ENCODE measurements at regions not wholly inside any gene's neighbourhood (a gene's known extent, or its start where the extent isn't known, plus 50 kb on each side); places are given as distances from the start of the nearest gene placed in this dataset.
A peak's percentile ranks its signal among the peaks of the same experiment; 100 is the strongest.

DNA sequence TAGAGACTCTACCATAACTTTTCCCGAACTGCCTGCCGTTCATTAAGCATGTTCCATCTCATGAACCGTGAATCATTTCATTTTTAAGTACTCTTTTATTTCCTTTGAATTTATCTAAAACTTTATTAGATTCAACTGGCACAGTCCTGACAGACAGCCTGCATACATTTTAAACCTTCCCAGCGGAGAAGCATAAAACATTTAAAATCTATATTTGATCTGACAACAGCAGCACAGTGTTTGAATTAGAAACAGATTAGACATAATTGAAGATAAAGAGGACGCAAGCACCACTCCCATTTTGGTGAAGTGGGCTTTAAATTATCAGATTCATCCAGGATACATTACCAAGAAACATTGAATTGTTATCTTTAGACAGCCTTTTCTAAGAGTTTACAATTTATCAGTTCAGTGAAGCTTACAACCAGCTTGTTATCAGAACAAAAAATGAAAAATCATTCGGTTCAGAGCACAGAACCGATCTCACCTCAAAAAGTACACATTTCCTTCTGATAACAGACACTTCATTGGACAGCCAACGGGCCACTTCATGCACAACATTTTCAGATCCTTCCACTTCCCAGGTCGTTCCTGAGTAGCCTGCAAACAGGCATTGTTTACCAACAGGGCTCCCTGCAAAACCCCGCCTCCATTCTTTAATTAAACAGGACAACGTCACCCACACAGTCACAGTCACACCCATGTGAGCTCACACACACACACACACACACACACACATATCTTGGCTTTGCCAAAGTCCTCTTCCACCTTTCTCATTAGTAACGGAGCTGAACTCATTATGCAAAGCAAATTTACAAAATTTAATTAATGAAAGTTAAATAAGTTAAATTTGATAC, 171.2 kb downstream of the SP3 start:
- H3K9me3 Mint-ChIP-seq, result no peaks in the 10 kb centered on the region
- no peak for DNase-seq (ENCODE audit: low spot score in 2 of 2)
- H3K36me3 Mint-ChIP-seq (ENCODE audit: insufficient read depth), result no peaks in the 10 kb centered on the region
- peaks cover 48% of the 10 kb centered on the region for H3K27me3 Mint-ChIP-seq
- no peak overlapping the region for H3K27ac Mint-ChIP-seq (ENCODE audit: low read depth)
- no peak overlapping the region for H3K4me3 Mint-ChIP-seq
- ATAC-seq (replicated peaks; ENCODE audit: extremely low read depth, poor library complexity, severe bottlenecking), result no peak
- H3K4me1 Mint-ChIP-seq, result no peaks in the 10 kb centered on the region

DNA sequence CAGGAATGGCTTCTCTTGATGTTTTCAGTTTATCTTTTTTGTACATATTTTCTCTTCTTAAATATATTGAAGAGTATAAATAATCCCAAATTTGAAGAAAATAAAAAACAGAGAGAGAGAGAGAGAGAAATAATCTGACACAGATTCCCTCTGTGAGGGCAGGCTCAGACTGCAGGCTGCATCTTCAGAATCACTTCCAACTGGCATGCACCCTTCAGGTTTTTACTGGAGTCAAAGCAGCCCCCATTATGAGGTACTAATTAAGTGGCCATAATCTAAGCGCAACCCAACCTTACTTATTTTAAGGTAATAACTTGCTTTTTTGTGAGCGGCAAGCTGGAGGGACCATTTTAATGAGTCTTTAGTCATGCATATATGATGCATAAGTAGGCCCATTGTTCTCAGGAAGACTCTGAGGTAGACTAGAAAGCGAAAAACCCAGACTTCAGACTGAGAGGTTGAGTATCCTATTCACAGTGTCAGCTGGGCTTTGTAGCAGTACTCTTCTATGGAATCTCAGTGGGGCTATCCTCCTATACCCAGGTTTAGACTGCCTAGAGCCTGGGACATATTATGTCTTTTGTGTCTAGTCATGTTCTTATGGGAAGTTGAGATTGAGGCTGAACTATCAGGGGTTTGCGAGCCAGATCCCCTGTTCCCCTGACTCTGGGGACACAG, 167.4 kb downstream of the SP3 start:
- Mint-ChIP-seq H3K27me3 (peaks cover 29% of the 10 kb centered on the region), H3K36me3 (ENCODE audit: insufficient read depth) (no peaks in the 10 kb centered on the region)

DNA sequence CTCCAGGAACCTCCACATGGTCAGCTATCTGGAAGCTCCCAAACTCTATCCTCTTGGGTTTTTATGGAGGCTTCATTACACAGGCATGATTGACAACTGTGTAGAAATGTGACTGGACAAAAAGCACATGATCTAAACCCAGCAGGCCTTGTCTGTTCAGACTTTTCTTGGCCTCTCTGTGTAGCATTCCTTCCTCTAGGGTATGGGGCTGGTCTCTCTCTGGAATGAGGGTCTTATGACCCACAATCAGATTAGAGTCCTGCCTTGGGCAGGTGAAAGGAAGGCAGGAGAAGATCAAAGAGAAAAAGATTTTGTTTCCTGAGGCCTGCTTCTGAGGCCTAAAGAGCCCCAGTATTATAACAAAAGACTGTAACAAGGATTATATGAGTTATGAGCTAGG, 162.7 kb downstream of the SP3 start:
- Mint-ChIP-seq H3K9me3 (no peaks in the 10 kb centered on the region), H3K36me3 (ENCODE audit: insufficient read depth) (peaks cover 2% of the 10 kb centered on the region), H3K4me3 (no peak overlapping the region), H3K27me3 (peaks cover 23% of the 10 kb centered on the region), H3K4me1 (no peaks in the 10 kb centered on the region), H3K27ac (ENCODE audit: low read depth) (no peak overlapping the region)
- ATAC-seq (replicated peaks; ENCODE audit: extremely low read depth, poor library complexity, severe bottlenecking) (no peak), DNase-seq (ENCODE audit: low spot score in 2 of 2) (no peak)

More for the DNA sequence above, 167.4 kb downstream of the SP3 start:
- Mint-ChIP-seq H3K27ac (ENCODE audit: low read depth) (no peak overlapping the region), H3K4me3 (no peak overlapping the region), H3K4me1 (no peaks in the 10 kb centered on the region), H3K9me3 (no peaks in the 10 kb centered on the region)
- peak in 1 of 2 donors; percentile 0 for DNase-seq (ENCODE audit: low spot score in 2 of 2)
- no peak for ATAC-seq (replicated peaks; ENCODE audit: extremely low read depth, poor library complexity, severe bottlenecking)

DNA sequence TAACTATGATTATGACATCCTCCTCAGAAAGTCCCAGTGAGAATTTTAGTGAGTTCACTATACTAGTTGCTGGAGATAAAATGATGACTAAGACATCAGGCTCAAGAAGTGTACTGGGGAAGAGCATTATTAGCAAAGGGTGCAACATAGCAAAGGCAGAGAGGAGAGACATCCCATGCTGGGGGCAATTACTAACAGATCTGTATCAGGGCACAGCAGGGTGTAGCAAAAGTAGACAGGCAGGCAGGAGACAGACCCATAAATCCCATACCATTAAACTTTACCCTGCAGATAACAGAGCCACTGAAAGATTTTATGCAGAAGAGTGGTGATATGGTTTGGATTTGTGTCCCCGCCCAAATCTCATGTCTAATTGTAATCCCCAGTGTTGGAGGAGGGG, 161.7 kb downstream of the SP3 start:
- no peak for DNase-seq (ENCODE audit: low spot score in 2 of 2)
- Mint-ChIP-seq H3K4me1 (no peaks in the 10 kb centered on the region), H3K27me3 (peaks cover 21% of the 10 kb centered on the region), H3K9me3 (peaks cover 5% of the 10 kb centered on the region), H3K27ac (ENCODE audit: low read depth) (no peak overlapping the region), H3K36me3 (ENCODE audit: insufficient read depth) (peaks cover 2% of the 10 kb centered on the region), H3K4me3 (no peak overlapping the region)
- ATAC-seq (replicated peaks; ENCODE audit: extremely low read depth, poor library complexity, severe bottlenecking), result no peak

DNA sequence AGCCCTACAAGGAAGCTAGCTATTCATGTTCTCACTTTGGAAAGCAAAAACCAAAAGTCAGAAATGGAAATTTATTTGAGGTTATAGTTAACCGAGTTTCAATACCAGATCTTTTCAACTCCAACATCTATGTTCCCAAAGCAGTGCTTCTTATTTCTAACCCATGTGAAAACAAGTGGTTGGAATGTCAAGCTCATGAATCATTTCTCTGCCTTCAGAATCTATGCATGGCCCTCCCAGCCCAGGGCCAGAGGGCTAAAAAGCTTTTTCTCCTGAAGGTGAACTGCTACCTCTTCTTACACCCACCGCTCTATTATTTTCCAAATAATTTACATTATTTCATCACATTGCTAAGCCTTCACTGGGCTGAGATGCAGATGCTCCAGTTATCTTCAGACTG, 158.4 kb downstream of the SP3 start:
- ATAC-seq (replicated peaks; ENCODE audit: extremely low read depth, poor library complexity, severe bottlenecking) (no peak), DNase-seq (ENCODE audit: low spot score in 2 of 2) (no peak)
- H3K36me3 Mint-ChIP-seq (ENCODE audit: insufficient read depth), result peaks cover 2% of the 10 kb centered on the region
- peaks cover 36% of the 10 kb centered on the region for H3K27me3 Mint-ChIP-seq
- no peak overlapping the region for H3K27ac Mint-ChIP-seq (ENCODE audit: low read depth)
- H3K9me3 Mint-ChIP-seq, result peaks cover 6% of the 10 kb centered on the region
- no peaks in the 10 kb centered on the region for H3K4me1 Mint-ChIP-seq
- no peak overlapping the region for H3K4me3 Mint-ChIP-seq

DNA sequence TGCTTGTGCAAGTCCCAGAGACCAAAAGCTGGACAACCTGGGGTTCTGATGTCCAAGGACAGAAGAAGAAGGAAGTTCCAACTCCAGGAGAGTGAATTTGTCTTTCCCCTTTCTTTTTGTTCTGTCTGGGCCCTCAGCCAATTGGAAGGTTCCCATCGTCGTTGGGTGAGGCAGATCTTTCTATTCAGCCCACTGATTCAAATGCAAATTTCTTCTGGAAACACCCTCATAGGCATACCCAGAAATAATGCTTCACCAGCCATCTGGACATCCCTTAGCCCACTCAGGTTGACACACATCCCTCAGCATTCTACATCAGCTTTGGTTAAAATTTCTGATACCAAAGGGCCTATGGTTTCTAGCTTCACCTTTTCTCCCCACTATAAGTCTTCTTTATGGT, 156.5 kb downstream of the SP3 start:
- Mint-ChIP-seq H3K4me1 (no peaks in the 10 kb centered on the region), H3K36me3 (ENCODE audit: insufficient read depth) (no peaks in the 10 kb centered on the region), H3K9me3 (peaks cover 6% of the 10 kb centered on the region), H3K27ac (ENCODE audit: low read depth) (no peak overlapping the region), H3K27me3 (peaks cover 53% of the 10 kb centered on the region), H3K4me3 (no peak overlapping the region)
- ATAC-seq (replicated peaks; ENCODE audit: extremely low read depth, poor library complexity, severe bottlenecking) (no peak), DNase-seq (ENCODE audit: low spot score in 2 of 2) (no peak)

DNA sequence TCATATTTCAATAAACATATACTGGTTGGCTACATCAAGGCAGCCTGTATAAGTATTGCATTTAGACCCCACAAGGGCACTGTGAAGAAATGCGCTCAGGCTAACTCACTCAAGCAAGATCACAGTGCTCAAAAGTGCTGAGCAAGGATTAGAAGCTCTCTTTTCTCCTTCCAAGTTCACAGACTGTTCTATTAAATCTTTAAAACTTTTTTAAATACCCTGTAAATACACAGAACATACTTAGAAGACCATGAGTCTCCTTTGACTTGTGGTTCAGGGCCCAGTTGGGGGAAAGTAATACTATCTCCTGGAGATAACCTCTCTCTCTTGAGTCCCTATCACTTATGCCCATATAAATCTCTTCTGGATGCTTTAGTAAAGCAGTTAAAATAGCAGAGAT, 152.9 kb downstream of the SP3 start:
- ATAC-seq (replicated peaks; ENCODE audit: extremely low read depth, poor library complexity, severe bottlenecking), result no peak
- Mint-ChIP-seq H3K9me3 (peaks cover 6% of the 10 kb centered on the region), H3K27ac (ENCODE audit: low read depth) (no peak overlapping the region), H3K27me3 (peaks cover 73% of the 10 kb centered on the region), H3K4me3 (no peak overlapping the region), H3K4me1 (no peaks in the 10 kb centered on the region), H3K36me3 (ENCODE audit: insufficient read depth) (no peaks in the 10 kb centered on the region)
- DNase-seq (ENCODE audit: low spot score in 2 of 2), result no peak

DNA sequence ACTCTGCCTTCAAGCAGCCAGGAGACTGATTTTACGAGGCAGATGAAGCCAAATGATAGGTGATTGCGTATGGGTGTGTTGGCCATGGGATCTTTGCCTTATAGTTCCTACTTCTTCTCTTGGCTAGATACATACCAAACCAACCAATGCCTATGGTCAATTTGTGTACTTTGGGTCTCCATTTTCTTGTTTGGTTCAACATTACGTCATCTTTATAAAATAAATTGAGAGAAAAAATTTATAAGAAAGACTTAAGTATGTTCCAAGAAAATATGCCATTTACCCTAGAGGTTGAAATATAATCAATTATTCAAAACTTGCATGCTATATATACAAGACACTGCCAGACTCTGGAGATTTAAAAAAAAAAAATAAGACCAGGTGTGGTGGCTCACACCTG, 150.9 kb downstream of the SP3 start:
- H3K27ac Mint-ChIP-seq (ENCODE audit: low read depth), result no peak overlapping the region
- peaks cover 58% of the 10 kb centered on the region for H3K27me3 Mint-ChIP-seq
- H3K4me3 Mint-ChIP-seq, result no peak overlapping the region
- DNase-seq (ENCODE audit: low spot score in 2 of 2) (no peak), ATAC-seq (replicated peaks; ENCODE audit: extremely low read depth, poor library complexity, severe bottlenecking) (no peak)
- H3K36me3 Mint-ChIP-seq (ENCODE audit: insufficient read depth), result no peaks in the 10 kb centered on the region
- no peaks in the 10 kb centered on the region for H3K4me1 Mint-ChIP-seq
- no peaks in the 10 kb centered on the region for H3K9me3 Mint-ChIP-seq

DNA sequence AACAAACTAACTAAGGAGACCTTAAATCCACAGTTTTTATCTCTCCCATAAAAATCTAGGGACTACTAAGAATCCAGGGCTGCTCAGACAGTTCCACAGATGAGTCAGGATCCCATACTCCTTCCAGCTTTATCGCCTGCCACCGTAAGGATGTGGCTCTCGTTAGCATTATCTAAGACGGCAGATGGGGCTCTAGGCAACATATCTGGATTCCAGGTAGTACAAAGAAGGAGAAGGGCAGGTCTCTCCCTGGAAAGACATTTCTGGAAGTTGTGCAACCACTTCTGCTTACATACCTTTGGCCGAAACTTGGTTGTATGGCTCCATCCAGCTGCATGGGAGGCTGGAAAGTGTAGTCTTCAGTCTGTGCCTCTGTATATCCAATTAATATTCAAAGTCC, 149.4 kb downstream of the SP3 start:
- no peak for ATAC-seq (replicated peaks; ENCODE audit: extremely low read depth, poor library complexity, severe bottlenecking)
- Mint-ChIP-seq H3K9me3 (no peaks in the 10 kb centered on the region), H3K36me3 (ENCODE audit: insufficient read depth) (no peaks in the 10 kb centered on the region), H3K4me1 (no peaks in the 10 kb centered on the region), H3K27me3 (peaks cover 61% of the 10 kb centered on the region), H3K4me3 (no peak overlapping the region), H3K27ac (ENCODE audit: low read depth) (no peak overlapping the region)
- no peak for DNase-seq (ENCODE audit: low spot score in 2 of 2)

DNA sequence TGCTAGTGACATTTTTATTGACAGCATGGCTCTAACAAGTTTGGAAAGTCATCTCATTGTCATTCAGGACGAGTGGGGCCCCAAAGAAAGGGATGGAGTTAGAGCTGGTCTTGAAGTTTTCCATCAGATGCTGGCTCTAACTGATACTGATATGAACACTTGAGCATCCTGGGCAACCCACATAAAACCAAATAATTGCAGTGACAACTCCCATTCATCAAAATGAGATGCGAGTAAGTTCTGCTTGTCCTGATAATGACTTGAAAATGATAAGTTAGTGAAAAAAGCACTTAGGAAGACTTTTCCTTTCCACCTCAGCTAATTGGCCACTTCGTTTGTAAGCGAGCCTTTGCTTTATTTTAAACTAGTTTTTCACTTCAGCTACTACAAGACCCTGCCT, 147.6 kb downstream of the SP3 start:
- Mint-ChIP-seq H3K27ac (ENCODE audit: low read depth) (no peak overlapping the region), H3K27me3 (peaks cover 70% of the 10 kb centered on the region), H3K4me3 (no peak overlapping the region), H3K4me1 (no peaks in the 10 kb centered on the region), H3K36me3 (ENCODE audit: insufficient read depth) (no peaks in the 10 kb centered on the region), H3K9me3 (no peaks in the 10 kb centered on the region)
- no peak for ATAC-seq (replicated peaks; ENCODE audit: extremely low read depth, poor library complexity, severe bottlenecking)
- DNase-seq (ENCODE audit: low spot score in 2 of 2), result no peak

DNA sequence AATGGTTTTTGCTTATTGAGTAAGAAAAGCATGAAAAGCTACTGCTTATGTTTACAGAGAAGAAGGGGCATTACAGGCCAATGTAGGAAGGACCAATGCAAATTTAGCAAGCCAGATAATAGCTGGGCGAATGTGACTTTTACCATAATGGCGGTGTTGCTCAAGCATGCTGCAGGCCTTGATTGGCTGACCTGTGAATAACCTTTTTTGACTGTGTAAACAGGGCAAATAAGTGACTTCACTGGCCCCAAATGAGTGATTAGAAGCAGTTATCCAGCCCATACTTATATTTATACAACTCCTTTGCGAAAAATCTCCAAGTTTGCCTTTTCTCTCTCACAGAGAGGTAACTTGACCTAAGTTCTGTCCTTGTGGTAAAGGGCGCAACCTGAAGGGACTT, 146.9 kb downstream of the SP3 start:
- no peaks in the 10 kb centered on the region for H3K36me3 Mint-ChIP-seq (ENCODE audit: insufficient read depth)
- no peak for ATAC-seq (replicated peaks; ENCODE audit: extremely low read depth, poor library complexity, severe bottlenecking)
- DNase-seq (ENCODE audit: low spot score in 2 of 2), result no peak
- H3K27me3 Mint-ChIP-seq, result peaks cover 70% of the 10 kb centered on the region
- H3K9me3 Mint-ChIP-seq, result no peaks in the 10 kb centered on the region
- H3K27ac Mint-ChIP-seq (ENCODE audit: low read depth), result no peak overlapping the region
- no peaks in the 10 kb centered on the region for H3K4me1 Mint-ChIP-seq
- H3K4me3 Mint-ChIP-seq, result no peak overlapping the region

DNA sequence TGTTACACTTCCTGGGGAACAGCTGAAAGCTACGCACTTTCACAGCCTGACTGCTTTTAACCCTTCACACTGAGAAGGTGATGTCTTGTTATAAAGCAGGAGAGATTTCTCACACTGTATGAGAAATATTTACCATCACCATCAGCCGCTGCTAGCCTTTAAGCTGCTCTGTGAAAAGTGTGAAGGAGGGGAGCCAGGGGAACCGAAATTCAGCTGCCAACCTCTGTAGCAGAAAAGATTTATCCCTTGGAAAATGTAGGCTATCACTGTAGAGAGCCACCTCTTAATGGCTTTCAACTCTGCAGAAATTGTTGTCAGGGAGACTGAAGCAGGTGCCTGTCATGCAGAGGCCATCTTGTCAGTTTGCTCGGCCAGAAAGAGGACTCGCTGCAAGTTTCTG, 145.3 kb downstream of the SP3 start:
- DNase-seq (ENCODE audit: low spot score in 2 of 2) (no peak), ATAC-seq (replicated peaks; ENCODE audit: extremely low read depth, poor library complexity, severe bottlenecking) (no peak)
- no peaks in the 10 kb centered on the region for H3K4me1 Mint-ChIP-seq
- no peaks in the 10 kb centered on the region for H3K9me3 Mint-ChIP-seq
- H3K4me3 Mint-ChIP-seq, result no peak overlapping the region
- no peak overlapping the region for H3K27ac Mint-ChIP-seq (ENCODE audit: low read depth)
- no peaks in the 10 kb centered on the region for H3K36me3 Mint-ChIP-seq (ENCODE audit: insufficient read depth)
- H3K27me3 Mint-ChIP-seq, result peaks cover 68% of the 10 kb centered on the region

DNA sequence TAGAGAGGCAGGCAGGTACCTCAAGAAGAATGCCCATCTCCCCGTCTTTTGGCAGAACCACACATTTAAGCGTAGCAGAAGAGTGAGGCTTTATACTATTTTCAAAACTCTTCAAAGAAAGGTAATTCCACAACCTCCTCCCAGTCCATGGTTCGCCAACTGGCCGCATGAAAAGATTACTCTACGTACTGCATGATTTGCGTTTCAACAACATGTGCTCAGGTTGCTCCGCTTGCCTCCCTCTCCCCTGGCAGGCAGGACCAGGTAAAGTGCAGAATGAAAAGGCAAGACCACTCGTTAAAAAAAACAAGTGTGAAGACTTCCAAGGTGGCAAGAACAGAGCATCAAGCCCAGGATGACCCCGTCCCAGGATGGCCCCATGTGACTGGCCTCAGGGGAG, 143.7 kb downstream of the SP3 start:
- no peak for ATAC-seq (replicated peaks; ENCODE audit: extremely low read depth, poor library complexity, severe bottlenecking)
- H3K27ac Mint-ChIP-seq (ENCODE audit: low read depth), result no peak overlapping the region
- no peak overlapping the region for H3K4me3 Mint-ChIP-seq
- no peak for DNase-seq (ENCODE audit: low spot score in 2 of 2)
- H3K4me1 Mint-ChIP-seq, result no peaks in the 10 kb centered on the region
- H3K36me3 Mint-ChIP-seq (ENCODE audit: insufficient read depth), result no peaks in the 10 kb centered on the region
- peaks cover 58% of the 10 kb centered on the region for H3K27me3 Mint-ChIP-seq
- no peaks in the 10 kb centered on the region for H3K9me3 Mint-ChIP-seq
